Fibroblast of pulmonary artery (primary cell): ENCODE measurements at regions not wholly inside any gene's neighbourhood (a gene's known extent, or its start where the extent isn't known, plus 50 kb on each side); places are given as distances from the start of the nearest gene placed in this dataset.

ENCODE experiments used
- DNase-seq: peaks from one replicate; pipeline ENCODE4 v3.0.0-alpha.2; 2010; ENCODE audit warnings: low read depth
- H3K4me3 ChIP-seq: replicated peaks from 2 replicates; pipeline ENCODE4 v1.5.1; 2011; ENCODE audit warnings: low read depth, mild to moderate bottlenecking, control low read depth, low read length, moderate library complexity
- CTCF ChIP-seq: IDR thresholded peaks from 2 replicates; pipeline ENCODE4 v1.5.1; 2011; ENCODE audit warnings: mild to moderate bottlenecking, control low read depth, low read length, inconsistent platforms; ENCODE audit errors: missing control alignments

DNA sequence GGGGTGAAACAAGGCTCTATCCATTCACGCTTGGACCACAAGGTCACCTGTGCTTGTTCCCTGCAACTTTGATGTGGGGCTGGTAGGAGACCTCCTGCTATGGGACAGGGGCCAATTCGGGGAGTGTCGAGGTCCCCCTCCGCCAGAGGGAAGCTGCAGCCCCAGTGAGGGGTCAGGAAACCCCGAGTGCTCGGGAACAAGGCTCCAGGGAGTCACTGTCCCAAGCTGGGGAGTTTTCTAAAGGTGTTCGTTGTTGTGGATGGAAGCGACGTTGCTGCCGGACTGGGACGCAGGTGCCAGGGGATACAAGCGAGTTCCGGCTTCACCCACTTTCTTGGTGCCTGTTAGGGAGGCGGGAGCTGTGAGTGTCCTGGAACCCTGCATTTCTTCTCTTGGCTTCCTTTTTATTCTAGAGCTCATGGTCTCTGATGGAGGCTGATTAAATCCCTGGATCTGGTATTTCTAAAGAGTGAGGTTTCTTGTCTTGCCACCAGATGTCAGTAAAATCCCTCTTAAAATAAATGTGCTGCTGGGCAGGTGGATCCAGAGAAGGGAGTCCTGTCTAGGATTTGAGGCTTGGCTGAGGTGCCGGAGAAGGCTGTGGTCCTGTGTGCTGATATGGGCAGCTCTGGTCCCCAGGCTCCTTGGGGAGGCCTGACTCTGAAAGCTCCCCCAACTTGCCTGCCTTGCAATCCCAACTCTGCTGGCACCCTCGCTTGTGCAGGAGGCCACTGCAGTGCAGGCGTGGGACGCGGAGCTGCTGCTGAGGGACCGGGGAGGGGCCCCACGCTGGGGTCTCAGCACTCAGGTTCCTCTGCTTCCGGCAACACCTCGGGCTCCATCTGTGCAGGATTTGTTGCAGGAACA lies 153.9 kb downstream of the TEX29 start:
- H3K4me3 ChIP-seq = no peak overlapping the region
- peak; percentile 55 for DNase-seq
- TF ChIP-seq CTCF = peak; percentile 50

DNA sequence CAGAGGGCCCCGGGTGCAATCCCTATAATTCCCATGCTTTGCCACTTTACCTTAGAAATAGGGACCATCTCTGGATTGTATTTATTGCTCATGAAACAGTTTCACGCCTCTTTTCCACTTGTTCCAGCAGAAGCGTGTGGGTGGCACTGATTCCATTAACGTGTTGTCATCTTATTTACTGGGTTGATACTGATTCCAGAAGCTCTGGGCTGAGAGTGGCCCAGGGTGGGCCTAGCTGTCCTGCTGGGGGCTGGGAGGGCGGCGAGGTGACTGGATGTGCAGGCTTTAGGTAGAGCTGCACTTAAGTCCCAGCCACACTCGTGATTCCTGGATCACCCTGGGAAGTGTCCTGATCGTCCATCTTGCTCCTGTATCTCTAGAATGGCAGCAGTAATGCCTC lies 155.0 kb downstream of the TEX29 start:
- no peak for TF ChIP-seq CTCF
- no peak for DNase-seq
- H3K4me3 ChIP-seq = no peak overlapping the region

GRCh38 chr13:111476197-111476596 lies 155.8 kb downstream of the TEX29 start:
- TF ChIP-seq CTCF = no peak
- no peak for DNase-seq
- no peak overlapping the region for H3K4me3 ChIP-seq

DNA sequence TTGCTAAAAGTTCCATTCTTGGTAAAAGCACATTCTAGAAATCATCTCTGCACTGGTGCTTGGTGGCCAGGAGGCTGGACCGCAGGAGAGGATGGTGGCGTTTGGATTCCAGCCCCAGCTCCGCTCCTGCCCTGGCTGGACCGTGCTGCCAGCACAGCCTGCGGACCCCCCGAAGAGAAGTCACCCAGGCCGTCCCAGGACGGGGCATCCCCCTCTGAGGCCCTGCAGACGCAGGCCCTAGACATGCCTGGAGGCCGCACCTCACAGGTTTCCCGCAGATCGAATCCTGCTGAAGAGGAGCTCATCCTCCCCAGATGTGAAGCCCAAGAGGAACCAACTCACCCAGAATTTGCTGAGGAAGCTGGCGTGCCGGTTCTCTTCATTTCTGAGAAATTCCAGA lies 159.0 kb downstream of the TEX29 start:
- DNase-seq = no peak
- no peak overlapping the region for H3K4me3 ChIP-seq
- no peak for TF ChIP-seq CTCF

DNA sequence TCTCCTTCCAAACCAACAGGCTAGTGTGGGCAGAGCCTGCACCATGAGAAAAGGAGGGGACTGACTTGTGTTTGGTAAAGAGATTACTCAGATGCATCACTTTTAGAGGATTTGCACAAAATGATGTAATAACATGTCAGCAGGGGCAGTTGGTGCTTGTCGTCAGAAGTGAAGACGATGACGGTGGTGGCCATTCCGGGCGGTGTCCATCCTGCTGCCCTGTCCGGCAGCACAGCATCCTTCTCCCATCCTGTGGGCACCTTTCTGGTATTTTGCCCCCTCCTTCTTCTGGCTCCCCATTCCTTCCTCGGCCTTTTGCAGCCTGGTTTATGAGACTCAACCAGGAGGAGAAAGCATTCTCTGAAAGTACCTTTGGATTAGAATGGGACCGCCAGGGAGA lies 160.1 kb downstream of the TEX29 start:
- DNase-seq = no peak
- no peak overlapping the region for H3K4me3 ChIP-seq
- TF ChIP-seq CTCF = no peak

- no peak for DNase-seq
- TF ChIP-seq CTCF = no peak
- no peak overlapping the region for H3K4me3 ChIP-seq
Observed at GRCh38 chr13:111480976-111481375, 160.5 kb downstream of the TEX29 start.

DNA sequence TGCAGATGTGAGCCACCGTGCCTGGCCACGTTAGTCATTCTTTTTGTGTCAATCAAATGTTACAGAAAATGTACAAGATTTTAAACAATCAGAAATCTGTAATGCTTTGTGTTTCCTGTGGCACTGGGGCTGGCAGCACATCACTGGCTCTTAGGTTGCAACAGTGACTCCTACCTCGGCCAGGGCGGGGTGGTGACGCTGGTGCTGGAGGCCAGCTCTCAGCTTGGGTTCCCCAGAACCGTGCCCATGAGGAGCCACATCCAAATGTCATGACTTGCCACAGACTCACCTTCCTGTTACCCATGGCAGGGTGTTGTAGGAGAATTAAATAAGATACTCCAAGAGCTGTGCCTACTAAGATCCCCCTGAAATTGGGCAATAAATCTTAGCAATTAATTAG lies 161.7 kb downstream of the TEX29 start:
- TF ChIP-seq CTCF = no peak
- DNase-seq = no peak
- no peak overlapping the region for H3K4me3 ChIP-seq
